Endothelial cell of umbilical vein (primary cell): ENCODE measurements at regions not wholly inside any gene's neighbourhood (a gene's known extent, or its start where the extent isn't known, plus 50 kb on each side); places are given as distances from the start of the nearest gene placed in this dataset.

Experiments used
- BruUV-seq: library from RNA; stranded (reverse); fragments of 400-500 nt; replicated peaks from 2 replicates; lab custom pipeline; 2021; lab: Mats Ljungman, UMichigan
- CTCF ChIA-PET: fragments of 300-600, 350-600 bp; sonication (Branson Sonifier 250); formaldehyde crosslinking; loops from one replicate; lab custom pipeline; 2021; ENCODE audit warnings: antibody characterized with exemption, inconsistent platforms; lab: Charles Lee
- POLR2A ChIA-PET: fragments of 300-600, 350-600 bp; sonication (Branson Sonifier 250); formaldehyde crosslinking; loops from one replicate; lab custom pipeline; 2021; ENCODE audit warnings: antibody characterized with exemption, inconsistent platforms; lab: Charles Lee
- DNase-seq: peaks from one replicate; pipeline ENCODE4 v3.0.0-alpha.2; 2011; ENCODE audit warnings: low read depth, low spot score
- FAIRE-seq: peaks from 2 replicates; lab custom pipeline; 2011; peaks lifted over from hg19 to GRCh38; lab: Jason Lieb, UNC
- H2AFZ ChIP-seq: 2 replicates; pipeline ENCODE4 v1.6.0; 2012; ENCODE audit warnings: low read depth, low read length, control low read depth, inconsistent platforms
- H3K27ac ChIP-seq: 2 replicates; pipeline ENCODE4 v1.5.1; 2011; ENCODE audit warnings: low read depth, mild to moderate bottlenecking, control low read depth, low read length, moderate library complexity; ENCODE audit not compliant: insufficient read depth
- H3K27me3 ChIP-seq, 2 experiments: 2 replicates each; pipeline versions ENCODE4 v1.6.0 to v1.6.1; 2011; ENCODE audit warnings: low read length in 2 of 2, mixed read lengths in 1 of 2; ENCODE audit not compliant: control insufficient read depth in 2 of 2, insufficient read depth in 2 of 2
- H3K36me3 ChIP-seq, 2 experiments: 2 replicates in 1 of 2; 3 replicates in 1 of 2; pipeline ENCODE4 v1.5.1; 2011; ENCODE audit warnings: low read length in 2 of 2, mild to moderate bottlenecking in 1 of 2, moderate library complexity in 1 of 2; ENCODE audit not compliant: control insufficient read depth in 2 of 2, insufficient read depth in 2 of 2; ENCODE audit errors: extremely low read depth in 1 of 2
- H3K4me1 ChIP-seq: 3 replicates; pipeline ENCODE4 v1.5.1; 2011; ENCODE audit warnings: mild to moderate bottlenecking, low read length; ENCODE audit not compliant: control insufficient read depth, insufficient read depth; ENCODE audit errors: extremely low read depth
- H3K4me2 ChIP-seq: 2 replicates; pipeline ENCODE4 v1.6.1; 2011; ENCODE audit warnings: low read length, control low read depth, mixed read lengths; ENCODE audit not compliant: insufficient read depth
- H3K4me3 ChIP-seq, 3 experiments: fragments of 200-600 bp in 1 of 3; sonication (generic), shearing (Covaris generic) in 1 of 3; replicated peaks in 1 of 3; 2 replicates each; pipeline ENCODE4 v1.5.1; 2011 to 2016; ENCODE audit warnings: control low read depth in 3 of 3, low read length in 3 of 3, mild to moderate bottlenecking in 2 of 3, inconsistent platforms in 1 of 3, low read depth in 1 of 3, moderate library complexity in 1 of 3; ENCODE audit not compliant: insufficient read depth in 1 of 3
- H3K79me2 ChIP-seq: 2 replicates; pipeline ENCODE4 v1.6.0; 2012; ENCODE audit warnings: low read length, inconsistent platforms; ENCODE audit not compliant: control insufficient read depth, insufficient read depth
- H3K9ac ChIP-seq: replicated peaks from 2 replicates; pipeline ENCODE3; 2011; ENCODE audit warnings: low read length, control low read depth; ENCODE audit not compliant: insufficient read depth; ENCODE audit errors: extremely low read depth
- H3K9me1 ChIP-seq: replicated peaks from 3 replicates; pipeline ENCODE4 v1.6.0; 2011; ENCODE audit warnings: mild to moderate bottlenecking, low read length; ENCODE audit not compliant: control insufficient read depth, insufficient read depth; ENCODE audit errors: extremely low read depth
- H3K9me3 ChIP-seq: replicated peaks from 2 replicates; pipeline ENCODE4 v1.5.1; 2012; ENCODE audit warnings: low read length, inconsistent platforms; ENCODE audit not compliant: control insufficient read depth, insufficient read depth
- H4K20me1 ChIP-seq: replicated peaks from 2 replicates; pipeline ENCODE3; 2011; ENCODE audit warnings: mild to moderate bottlenecking, low read length; ENCODE audit not compliant: control insufficient read depth, insufficient read depth; ENCODE audit errors: extremely low read depth
- CTCF ChIP-seq, 2 donors: IDR thresholded peaks; 1 replicate in 1 of 2; 2 replicates in 1 of 2; pipeline ENCODE4 v1.5.1; 2011; ENCODE audit warnings: low read length in 2 of 2, mild to moderate bottlenecking in 2 of 2, moderate library complexity in 2 of 2, control low read depth in 1 of 2, inconsistent platforms in 1 of 2, low read depth in 1 of 2; ENCODE audit not compliant: insufficient read depth in 1 of 2; ENCODE audit errors: extremely low read depth in 1 of 2
- EZH2 ChIP-seq: IDR thresholded peaks from 2 replicates; pipeline ENCODE4 v1.6.1; 2012; ENCODE audit warnings: borderline replicate concordance, low read depth, mild to moderate bottlenecking, moderate library complexity, low read length, inconsistent platforms; ENCODE audit not compliant: severe bottlenecking
- FOS ChIP-seq: IDR thresholded peaks from 2 replicates; pipeline ENCODE4 v1.6.1; 2011; ENCODE audit warnings: mild to moderate bottlenecking, low read length, moderate library complexity, borderline replicate concordance; ENCODE audit not compliant: insufficient read depth
- GATA2 ChIP-seq: IDR thresholded peaks from 2 replicates; pipeline ENCODE4 v1.7.0; 2011; ENCODE audit warnings: low read depth, mild to moderate bottlenecking, moderate library complexity, mixed read lengths, low read length; ENCODE audit not compliant: insufficient read length, insufficient read depth
- JUN ChIP-seq: IDR thresholded peaks from 2 replicates; pipeline ENCODE4 v1.6.1; 2011; ENCODE audit warnings: borderline replicate concordance, low read depth; ENCODE audit not compliant: insufficient read length, insufficient read depth
- MAX ChIP-seq: IDR thresholded peaks from 2 replicates; pipeline ENCODE4 v1.6.1; 2011; ENCODE audit not compliant: insufficient read depth, insufficient read length
- MYC ChIP-seq: IDR thresholded peaks from one replicate; pipeline ENCODE4 v1.6.1; 2011; ENCODE audit warnings: mild to moderate bottlenecking, low read depth, low read length
- POLR2A ChIP-seq: IDR thresholded peaks from 2 replicates; pipeline ENCODE4 v1.6.1; 2012; ENCODE audit warnings: low read depth, mild to moderate bottlenecking, control low read depth, low read length
- POLR2AphosphoS5 ChIP-seq: IDR thresholded peaks from 2 replicates; pipeline ENCODE4 v1.6.1; 2012; ENCODE audit warnings: low read depth, mild to moderate bottlenecking, control low read depth, low read length, moderate library complexity; ENCODE audit not compliant: insufficient read depth
- dilution Hi-C: fragments of 300-500 bp; cut with MboI; formaldehyde crosslinking; loops from one replicate; pipeline ENCODE4 v1.15.0; 2019; ENCODE audit warnings: low sequenced_read_pairs; ENCODE audit not compliant: extremely low pct_ligation_motif_present
- intact Hi-C: fragments of 100-400 bp; cut with micrococcal nuclease; formaldehyde crosslinking; loops from one replicate; pipeline ENCODE4 v1.10.0; 2022

- peaks cover 3 to 4% of the 10 kb centered on the region in 2 experiments for H3K27me3 ChIP-seq
- no peaks in the 10 kb centered on the region for H3K9me3 ChIP-seq
- no peak for FAIRE-seq
- no peak overlapping the region for H3K27ac ChIP-seq
- dilution Hi-C loops (no loop called here), intact Hi-C loops (no loop called here)
- BruUV-seq, result no TSS peak
- H4K20me1 ChIP-seq, result no peaks in the 10 kb centered on the region
- POLR2A ChIA-PET, result no interaction called here
- H3K36me3 ChIP-seq, result no peaks in the 10 kb centered on the region
- no peaks in the 10 kb centered on the region for H3K79me2 ChIP-seq
- TF ChIP-seq POLR2AphosphoS5 (no peak), MYC (no peak), FOS (no peak)
- peaks cover 10% of the 10 kb centered on the region for H3K4me1 ChIP-seq
- no peak overlapping the region for H2AFZ ChIP-seq
- H3K9ac ChIP-seq, result no peak overlapping the region
- CTCF ChIA-PET, result interaction anchor here (1.3 kb wide), 1 partner anchor 17 kb away, joined by 3 read pairs; no protein-coding TSS in a partner anchor
- H3K4me2 ChIP-seq, result no peak overlapping the region
- no peak overlapping the region for H3K4me3 ChIP-seq
- no peaks in the 10 kb centered on the region for H3K9me1 ChIP-seq
- DNase-seq, result no peak
Observed at GRCh38 chr3:184443364-184443763, 63.5 kb downstream of the CHRD start.

GRCh38 chr3:184443831-184444230, 64.0 kb downstream of the CHRD start:
- Histone ChIP-seq H3K9me1 (no peaks in the 10 kb centered on the region), H3K36me3 (no peaks in the 10 kb centered on the region), H3K79me2 (no peaks in the 10 kb centered on the region), H3K9ac (no peak overlapping the region), H3K4me2 (no peak overlapping the region), H3K9me3 (no peaks in the 10 kb centered on the region), H3K27me3 (peaks cover 3 to 4% of the 10 kb centered on the region in 2 experiments), H3K4me3 (no peak overlapping the region), H2AFZ (no peak overlapping the region), H4K20me1 (no peaks in the 10 kb centered on the region), H3K27ac (no peak overlapping the region), H3K4me1 (peaks cover 14% of the 10 kb centered on the region)
- BruUV-seq, result no TSS peak
- intact Hi-C loops (no loop called here), dilution Hi-C loops (no loop called here)
- FAIRE-seq, result no peak
- CTCF ChIA-PET, result interaction anchor here (1.3 kb wide), 2 partner anchors 16 to 17 kb away, joined by 3 read pairs; no protein-coding TSS in a partner anchor
- TF ChIP-seq FOS (no peak), GATA2 (no peak), CTCF (IDR thresholded peaks at IDR 0.05; ENCODE audit: extremely low read depth in 1 of 2, insufficient read depth in 1 of 2, low read depth in 1 of 2, low read length in 2 of 2) (no peak), JUN (no peak), EZH2 (no peak), POLR2AphosphoS5 (no peak), POLR2A (no peak), MAX (no peak), MYC (no peak)
- POLR2A ChIA-PET, result no interaction called here
- no peak for DNase-seq
